ENCODE measurements at regions not wholly inside any gene's neighbourhood (a gene's known extent, or its start where the extent isn't known, plus 50 kb on each side); places are given as distances from the start of the nearest gene placed in this dataset.

- H3K9me3 ChIP-seq, result no peaks in the 10 kb centered on the region
- no peaks in the 10 kb centered on the region for H3K27me3 ChIP-seq
- H3K4me3 ChIP-seq, result no peak overlapping the region
- no peak for TF ChIP-seq POLR2A (IDR thresholded peaks at IDR 0.05)
- TF ChIP-seq, protein P1, sequence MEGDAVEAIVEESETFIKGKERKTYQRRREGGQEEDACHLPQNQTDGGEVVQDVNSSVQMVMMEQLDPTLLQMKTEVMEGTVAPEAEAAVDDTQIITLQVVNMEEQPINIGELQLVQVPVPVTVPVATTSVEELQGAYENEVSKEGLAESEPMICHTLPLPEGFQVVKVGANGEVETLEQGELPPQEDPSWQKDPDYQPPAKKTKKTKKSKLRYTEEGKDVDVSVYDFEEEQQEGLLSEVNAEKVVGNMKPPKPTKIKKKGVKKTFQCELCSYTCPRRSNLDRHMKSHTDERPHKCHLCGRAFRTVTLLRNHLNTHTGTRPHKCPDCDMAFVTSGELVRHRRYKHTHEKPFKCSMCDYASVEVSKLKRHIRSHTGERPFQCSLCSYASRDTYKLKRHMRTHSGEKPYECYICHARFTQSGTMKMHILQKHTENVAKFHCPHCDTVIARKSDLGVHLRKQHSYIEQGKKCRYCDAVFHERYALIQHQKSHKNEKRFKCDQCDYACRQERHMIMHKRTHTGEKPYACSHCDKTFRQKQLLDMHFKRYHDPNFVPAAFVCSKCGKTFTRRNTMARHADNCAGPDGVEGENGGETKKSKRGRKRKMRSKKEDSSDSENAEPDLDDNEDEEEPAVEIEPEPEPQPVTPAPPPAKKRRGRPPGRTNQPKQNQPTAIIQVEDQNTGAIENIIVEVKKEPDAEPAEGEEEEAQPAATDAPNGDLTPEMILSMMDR (IDR thresholded peaks at IDR 0.05), result no peak
- ATAC-seq (no peak), DNase-seq (no peak)
- no peaks in the 10 kb centered on the region for H3K4me1 ChIP-seq
- H3K36me3 ChIP-seq (replicated peaks in 1 of 2; ENCODE audit: insufficient read depth in 1 of 2, low read depth in 2 of 2), result no peaks in the 10 kb centered on the region
- no peak overlapping the region for H3K27ac ChIP-seq
- WGBS, 2 donors, result 23 to 33% methylated on average over 1 of the region's 1 CpG
- intact Hi-C loops (cut with DNase I), result no loop called here
Measured at GRCh38 chr13:103726808-103727207, 660.6 kb upstream of the SLC10A2 start.

DNA sequence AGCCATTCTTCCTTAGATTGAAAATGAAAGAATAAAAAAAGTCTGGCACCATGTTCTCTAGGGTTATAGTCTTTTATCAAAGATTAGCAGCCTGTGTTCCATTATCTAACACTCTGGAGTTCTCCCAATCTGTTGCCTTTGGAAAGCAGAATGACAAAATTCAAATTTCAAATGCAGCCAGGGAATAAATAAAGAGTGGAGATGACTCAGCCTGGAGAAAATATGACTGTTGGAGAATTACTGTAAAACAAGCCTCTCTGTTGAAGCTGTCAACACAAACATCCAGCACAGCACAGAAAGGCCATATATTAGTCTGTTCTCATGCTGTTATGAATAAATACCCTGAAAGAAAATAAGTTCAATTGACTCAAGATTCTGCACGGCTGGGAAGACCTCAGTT is 650.5 kb upstream of the SLC10A2 start:
- TF ChIP-seq POLR2A (IDR thresholded peaks at IDR 0.05), result no peak
- TF ChIP-seq, protein P1 (IDR thresholded peaks at IDR 0.05), result no peak
- Histone ChIP-seq H3K27me3 (no peaks in the 10 kb centered on the region), H3K27ac (no peak overlapping the region), H3K9me3 (no peaks in the 10 kb centered on the region), H3K4me3 (no peak overlapping the region), H3K4me1 (no peaks in the 10 kb centered on the region), H3K36me3 (replicated peaks in 1 of 2; ENCODE audit: insufficient read depth in 1 of 2, low read depth in 2 of 2) (no peaks in the 10 kb centered on the region)
- DNase-seq (no peak), ATAC-seq (no peak)
- 0 to 15% methylated on average over 1 of the region's 1 CpG for WGBS, 2 donors
- intact Hi-C loops (cut with DNase I), result no loop called here

- Histone ChIP-seq H3K27ac (no peak overlapping the region), H3K4me3 (no peak overlapping the region), H3K36me3 (replicated peaks in 1 of 2; ENCODE audit: insufficient read depth in 1 of 2, low read depth in 2 of 2) (no peaks in the 10 kb centered on the region), H3K27me3 (no peaks in the 10 kb centered on the region), H3K9me3 (no peaks in the 10 kb centered on the region), H3K4me1 (no peaks in the 10 kb centered on the region)
- WGBS, 2 donors, result 49 to 58% methylated on average over 5 of the region's 5 CpGs
- DNase-seq, result no peak
- no peak for ATAC-seq
- intact Hi-C loops (cut with DNase I), result no loop called here
- no peak for TF ChIP-seq POLR2A (IDR thresholded peaks at IDR 0.05)
- TF ChIP-seq, protein P1 (IDR thresholded peaks at IDR 0.05), result no peak
Measured at GRCh38 chr13:103715335-103715734, 649.1 kb upstream of the SLC10A2 start.

DNA sequence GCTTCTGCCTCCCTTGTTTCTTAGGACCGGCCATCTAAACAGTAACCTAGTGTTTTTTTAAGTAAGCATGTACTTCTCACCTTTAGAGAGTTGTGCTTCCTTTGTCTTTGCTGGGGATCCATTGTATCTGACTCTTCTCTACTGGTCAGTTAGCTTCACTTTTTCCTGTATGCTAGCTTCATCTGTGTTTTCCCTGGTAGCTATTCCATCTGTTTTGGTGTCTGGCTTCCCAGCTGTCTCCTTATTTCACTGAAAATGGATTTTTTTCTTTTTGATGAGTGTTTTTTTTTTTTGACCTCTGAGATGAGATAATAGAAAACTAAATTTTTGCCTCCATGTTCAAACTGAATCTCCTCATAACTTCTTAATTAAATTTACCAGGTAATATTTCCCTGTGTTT is 637.0 kb upstream of the SLC10A2 start:
- Histone ChIP-seq H3K36me3 (replicated peaks in 1 of 2; ENCODE audit: insufficient read depth in 1 of 2, low read depth in 2 of 2) (no peaks in the 10 kb centered on the region), H3K4me1 (no peaks in the 10 kb centered on the region), H3K27me3 (no peaks in the 10 kb centered on the region), H3K9me3 (no peaks in the 10 kb centered on the region), H3K4me3 (no peak overlapping the region), H3K27ac (no peak overlapping the region)
- intact Hi-C loops (cut with DNase I), result no loop called here
- DNase-seq (no peak), ATAC-seq (no peak)
- no peak for TF ChIP-seq POLR2A (IDR thresholded peaks at IDR 0.05)
- TF ChIP-seq, protein P1 (IDR thresholded peaks at IDR 0.05), result no peak
- WGBS, 2 donors, result 68 to 70% methylated on average over 1 of the region's 1 CpG

DNA sequence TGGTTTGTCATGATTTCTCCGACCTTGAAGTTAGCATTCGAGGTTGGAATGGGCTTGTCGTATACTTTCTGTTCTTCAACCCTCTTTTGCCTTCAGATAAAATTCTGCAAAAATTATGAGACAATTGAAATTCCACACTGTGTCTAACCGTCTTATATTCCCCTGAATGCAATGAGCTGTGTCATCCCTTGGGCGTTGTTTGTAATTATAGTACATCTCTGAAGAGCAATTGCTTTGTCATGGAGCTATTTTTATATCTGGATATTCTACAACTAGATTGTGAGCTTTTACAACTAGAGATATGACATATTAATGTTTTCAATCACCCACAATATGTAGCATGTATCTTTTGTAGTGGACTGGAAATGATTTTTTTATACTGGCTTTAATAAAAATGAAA is 631.8 kb upstream of the SLC10A2 start:
- ATAC-seq (no peak), DNase-seq (no peak)
- 47 to 60% methylated on average over 5 of the region's 5 CpGs for WGBS, 2 donors
- Histone ChIP-seq H3K4me1 (no peaks in the 10 kb centered on the region), H3K27ac (no peak overlapping the region), H3K9me3 (no peaks in the 10 kb centered on the region), H3K36me3 (replicated peaks in 1 of 2; ENCODE audit: insufficient read depth in 1 of 2, low read depth in 2 of 2) (no peaks in the 10 kb centered on the region), H3K27me3 (no peaks in the 10 kb centered on the region), H3K4me3 (no peak overlapping the region)
- intact Hi-C loops (cut with DNase I), result no loop called here
- no peak for TF ChIP-seq POLR2A (IDR thresholded peaks at IDR 0.05)
